Ovary (tissue), 7 donors: ENCODE measurements at regions not wholly inside any gene's neighbourhood (a gene's known extent, or its start where the extent isn't known, plus 50 kb on each side); places are given as distances from the start of the nearest gene placed in this dataset.

ENCODE experiments used
- DNase-seq, 5 donors: peaks; one replicate each; pipeline ENCODE4 v3.0.0-alpha.2; 2019 to 2020
- H3K27ac ChIP-seq, 2 donors: fragments of 200-600 bp; one replicate each; pipeline versions ENCODE4 v1.5.1 to v1.8.0; 2019 to 2022
- H3K27me3 ChIP-seq: fragments of 200-600 bp; one replicate; pipeline ENCODE4 v1.8.0; 2022
- H3K36me3 ChIP-seq: fragments of 200-600 bp; sonication (generic); one replicate; pipeline ENCODE4 v1.5.1; 2019
- H3K4me1 ChIP-seq: one replicate; pipeline ENCODE4 v1.8.1; 2013; ENCODE audit warnings: mild to moderate bottlenecking, moderate library complexity; ENCODE audit not compliant: insufficient read depth
- H3K4me3 ChIP-seq: fragments of 200-600 bp; sonication (generic); one replicate; pipeline ENCODE4 v1.5.1; 2017
- H3K9me3 ChIP-seq, 2 donors: fragments of 200-600 bp in 1 of 2; sonication (generic) in 1 of 2; one replicate each; pipeline versions ENCODE4 v1.5.1 to v1.8.1; 2013 to 2019; ENCODE audit warnings: mild to moderate bottlenecking in 1 of 2, moderate library complexity in 1 of 2
- CTCF ChIP-seq, 3 donors: fragments of 450-650 bp in 2 of 3; fragments of 200-600 bp in 1 of 3; IDR thresholded peaks; one replicate each; pipeline versions ENCODE4 v1.5.1 to v1.8.0; 2016 to 2022; ENCODE audit warnings: antibody characterized with exemption in 3 of 3, mild to moderate bottlenecking in 1 of 3
- EP300 ChIP-seq: sonication (generic); formaldehyde crosslinking; IDR thresholded peaks from one replicate; pipeline ENCODE4 v1.6.1; 2017; ENCODE audit warnings: antibody characterized with exemption
- POLR2A ChIP-seq: fragments of 450-650 bp; IDR thresholded peaks from one replicate; pipeline ENCODE4 v1.6.1; 2017; ENCODE audit warnings: antibody characterized with exemption, mild to moderate bottlenecking, moderate library complexity
- WGBS, 3 donors: extraction: QIAGEN DNeasy Blood & Tissue Kit in 1 of 3; methylation state at CpG; one replicate each; pipeline versions ENCODE4 v1.1.5 to v1.1.7; 2013 to 2017; 5-methylcytosine and 5-hydroxymethylcytosine counted together
- intact Hi-C, 4 donors: fragments of 100-400 bp; cut with DNase I; formaldehyde crosslinking; loops; one replicate each; pipeline versions ENCODE4 v1.11.0 to v1.15.1; 2022 to 2023
- donor health status: DM: no; HTN: no; CAD: no; lungs with moderate emphysema.
- donor health status: DM: no; HTN: no; CAD: no.
- donor health status: Bipolar disorder and iron deficiency.
- donor health status: DM: no; HTN: no; CAD: no.
- donor health status: DM: yes; HTN: yes; CAD: no.

- 63 to 73% (median 71%) methylated on average over 2 of the region's 2 CpGs for WGBS, 3 donors
- no peaks in the 10 kb centered on the region for H3K27me3 ChIP-seq
- H3K4me3 ChIP-seq, result no peak overlapping the region
- no peaks in the 10 kb centered on the region for H3K36me3 ChIP-seq
- H3K27ac ChIP-seq, result no peak overlapping the region
- no peak for TF ChIP-seq CTCF (IDR thresholded peaks at IDR 0.05)
- TF ChIP-seq EP300, result no peak
- no peak for TF ChIP-seq POLR2A
- H3K4me1 ChIP-seq, result no peaks in the 10 kb centered on the region
- intact Hi-C loops, result no loop called here
- H3K9me3 ChIP-seq, result no peaks in the 10 kb centered on the region
- DNase-seq, result no peak
These were observed 1866.1 kb upstream of the NUDT12 start for GRCh38 chr5:105428451-105429380.

DNA sequence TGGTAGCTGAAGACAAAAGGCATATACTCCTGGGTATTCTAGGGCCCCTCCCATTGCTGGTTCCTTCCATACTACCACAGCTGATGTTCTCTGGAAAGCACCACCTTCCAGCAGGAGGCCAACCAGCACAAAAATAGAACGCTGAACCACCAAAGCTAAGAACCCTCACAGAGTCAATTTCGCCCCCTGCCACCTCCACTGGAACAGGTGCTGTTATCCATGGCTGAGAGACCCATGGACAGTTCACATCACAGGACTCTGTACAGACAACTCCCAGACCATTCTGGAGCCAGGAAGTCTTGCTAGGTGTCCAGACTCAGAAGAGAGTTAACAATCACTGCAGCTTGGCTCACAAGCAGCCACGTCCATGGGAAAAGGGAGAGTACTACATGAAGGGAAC, 1851.5 kb upstream of the NUDT12 start:
- Histone ChIP-seq H3K4me3 (no peak overlapping the region), H3K27me3 (peaks cover 2% of the 10 kb centered on the region), H3K9me3 (no peaks in the 10 kb centered on the region), H3K4me1 (no peaks in the 10 kb centered on the region), H3K36me3 (no peaks in the 10 kb centered on the region), H3K27ac (no peak overlapping the region)
- intact Hi-C loops, result no loop called here
- TF ChIP-seq CTCF (IDR thresholded peaks at IDR 0.05), result no peak
- no peak for TF ChIP-seq POLR2A
- TF ChIP-seq EP300, result no peak
- 84 to 91% (median 91%) methylated on average over 3 of the region's 3 CpGs for WGBS, 3 donors
- no peak for DNase-seq

GRCh38 chr5:105413406-105413990, 1850.9 kb upstream of the NUDT12 start:
- Histone ChIP-seq H3K4me3 (no peak overlapping the region), H3K9me3 (no peaks in the 10 kb centered on the region), H3K27ac (no peak overlapping the region), H3K27me3 (peaks cover 2% of the 10 kb centered on the region), H3K36me3 (no peaks in the 10 kb centered on the region), H3K4me1 (no peaks in the 10 kb centered on the region)
- 86 to 92% (median 91%) methylated on average over 8 to 9 of the region's 9 CpGs for WGBS, 3 donors
- no peak for DNase-seq
- intact Hi-C loops, result no loop called here
- TF ChIP-seq EP300 (no peak), CTCF (IDR thresholded peaks at IDR 0.05) (no peak), POLR2A (no peak)

- 87 to 94% (median 94%) methylated on average over 1 of the region's 1 CpG for WGBS, 3 donors
These were observed 1847.1 kb upstream of the NUDT12 start for GRCh38 chr5:105409695-105410094.

More at GRCh38 chr5:105409695-105410094, 1847.1 kb upstream of the NUDT12 start:
- Histone ChIP-seq H3K27me3 (peaks cover 2% of the 10 kb centered on the region), H3K9me3 (no peaks in the 10 kb centered on the region), H3K4me3 (no peak overlapping the region), H3K4me1 (no peaks in the 10 kb centered on the region), H3K27ac (no peak overlapping the region), H3K36me3 (no peaks in the 10 kb centered on the region)
- TF ChIP-seq CTCF (IDR thresholded peaks at IDR 0.05) (no peak), EP300 (no peak), POLR2A (no peak)
- intact Hi-C loops, result no loop called here
- DNase-seq, result no peak
